ENCODE measurements at regions not wholly inside any gene's neighbourhood (a gene's known extent, or its start where the extent isn't known, plus 50 kb on each side); places are given as distances from the start of the nearest gene placed in this dataset.

DNA sequence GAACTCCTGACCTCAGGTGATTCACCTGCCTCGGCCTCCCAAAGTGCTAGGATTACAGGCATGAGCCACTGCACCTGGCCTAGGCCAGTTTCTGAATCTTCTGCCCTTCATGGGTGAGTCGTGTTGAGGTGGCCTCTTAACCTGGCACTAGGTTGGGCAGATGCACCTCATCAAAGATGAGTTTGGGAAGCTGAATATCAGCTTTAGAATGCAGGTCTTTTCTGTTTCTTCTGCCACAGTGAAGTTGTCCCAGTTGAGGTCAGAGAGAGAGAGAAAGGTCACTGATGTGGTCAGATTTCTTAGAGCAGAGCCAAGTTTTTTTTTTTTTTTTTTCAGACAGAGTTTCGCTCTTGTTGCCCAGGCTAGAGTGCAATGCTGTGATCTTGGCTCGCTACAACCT lies 111.3 kb upstream of the WSCD1 start:
- Histone ChIP-seq H3K9me3 (ENCODE audit: low read depth, low read length) (peaks cover 3% of the 10 kb centered on the region), H3K4me1 (ENCODE audit: insufficient read depth, low read length) (no peaks in the 10 kb centered on the region), H3K79me2 (ENCODE audit: insufficient read depth, low read length) (no peaks in the 10 kb centered on the region), H3K27ac (ENCODE audit: low read depth, low read length) (no peak overlapping the region), H3K27me3 (ENCODE audit: insufficient read depth, low read length) (no peaks in the 10 kb centered on the region), H3K4me2 (ENCODE audit: insufficient read depth, low read length) (no peak overlapping the region), H3K4me3 (ENCODE audit: insufficient read depth, low read length) (no peak overlapping the region), H2AFZ (ENCODE audit: low read length) (no peak overlapping the region), H4K20me1 (ENCODE audit: insufficient read depth, low read length) (no peaks in the 10 kb centered on the region), H3K36me3 (ENCODE audit: insufficient read depth, low read length) (no peaks in the 10 kb centered on the region)
- no peak for DNase-seq (ENCODE audit: insufficient read length, low spot score, missing footprints)
- no peak for TF ChIP-seq CTCF (IDR thresholded peaks at IDR 0.05; ENCODE audit: extremely low read depth, low read depth, low read length)

- Histone ChIP-seq H3K4me3 (ENCODE audit: insufficient read depth, low read length) (no peak overlapping the region), H4K20me1 (ENCODE audit: insufficient read depth, low read length) (no peaks in the 10 kb centered on the region), H3K27ac (ENCODE audit: low read depth, low read length) (no peak overlapping the region), H3K4me1 (ENCODE audit: insufficient read depth, low read length) (no peaks in the 10 kb centered on the region), H3K4me2 (ENCODE audit: insufficient read depth, low read length) (no peak overlapping the region), H3K79me2 (ENCODE audit: insufficient read depth, low read length) (no peaks in the 10 kb centered on the region), H3K9me3 (ENCODE audit: low read depth, low read length) (no peaks in the 10 kb centered on the region), H2AFZ (ENCODE audit: low read length) (no peak overlapping the region), H3K27me3 (ENCODE audit: insufficient read depth, low read length) (no peaks in the 10 kb centered on the region), H3K36me3 (ENCODE audit: insufficient read depth, low read length) (no peaks in the 10 kb centered on the region)
- no peak for TF ChIP-seq CTCF (IDR thresholded peaks at IDR 0.05; ENCODE audit: extremely low read depth, low read depth, low read length)
- no peak for DNase-seq (ENCODE audit: insufficient read length, low spot score, missing footprints)
Observed at GRCh38 chr17:5962371-5962770, 107.8 kb upstream of the WSCD1 start.

DNA sequence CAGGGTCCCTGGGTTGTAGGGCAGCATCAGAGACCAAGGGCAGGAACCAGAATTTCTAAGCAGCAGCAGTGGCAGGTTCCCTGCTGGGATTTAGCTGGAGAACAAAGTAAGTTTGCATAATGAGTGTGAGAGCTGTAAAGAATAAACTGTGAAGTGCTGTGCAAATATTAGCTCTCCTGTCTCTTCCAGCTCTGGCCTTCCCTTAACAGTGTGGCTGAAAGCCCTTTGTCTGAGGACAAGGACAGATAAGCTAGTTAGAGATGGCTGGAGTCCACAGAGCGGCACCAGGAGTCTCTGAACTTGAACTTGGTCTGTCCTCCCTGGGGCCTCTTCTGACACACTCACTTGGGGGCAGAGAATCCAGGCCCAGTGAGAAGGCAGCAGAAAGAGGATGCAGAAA lies 98.2 kb upstream of the WSCD1 start:
- Histone ChIP-seq H3K27ac (ENCODE audit: low read depth, low read length) (no peak overlapping the region), H3K4me2 (ENCODE audit: insufficient read depth, low read length) (no peak overlapping the region), H3K4me3 (ENCODE audit: insufficient read depth, low read length) (no peak overlapping the region), H2AFZ (ENCODE audit: low read length) (no peak overlapping the region), H3K79me2 (ENCODE audit: insufficient read depth, low read length) (no peaks in the 10 kb centered on the region), H3K9me3 (ENCODE audit: low read depth, low read length) (peaks cover 2% of the 10 kb centered on the region), H4K20me1 (ENCODE audit: insufficient read depth, low read length) (no peaks in the 10 kb centered on the region), H3K4me1 (ENCODE audit: insufficient read depth, low read length) (no peaks in the 10 kb centered on the region), H3K27me3 (ENCODE audit: insufficient read depth, low read length) (no peaks in the 10 kb centered on the region), H3K36me3 (ENCODE audit: insufficient read depth, low read length) (no peaks in the 10 kb centered on the region)
- DNase-seq (ENCODE audit: insufficient read length, low spot score, missing footprints), result no peak
- no peak for TF ChIP-seq CTCF (IDR thresholded peaks at IDR 0.05; ENCODE audit: extremely low read depth, low read depth, low read length)

DNA sequence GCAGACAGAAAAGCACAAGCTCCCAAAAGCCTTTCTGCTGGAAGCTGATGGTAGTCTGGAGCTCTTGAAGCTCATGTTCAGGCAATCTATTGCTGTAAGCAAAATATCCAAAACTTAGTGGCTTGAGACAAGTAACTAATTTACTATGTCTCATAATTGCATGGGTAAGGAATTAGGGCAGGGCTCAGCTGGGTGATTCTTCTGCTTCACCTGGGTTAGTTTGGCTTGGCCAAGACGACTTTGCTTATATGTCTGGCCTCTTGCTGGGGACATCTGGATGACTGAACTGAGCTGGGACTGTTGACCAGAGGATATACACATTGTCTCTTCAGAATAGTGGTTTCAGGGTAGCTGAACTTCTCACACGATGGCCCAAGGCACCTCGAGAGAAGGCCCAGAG lies 96.8 kb upstream of the WSCD1 start:
- Histone ChIP-seq H3K4me3 (ENCODE audit: insufficient read depth, low read length) (no peak overlapping the region), H3K36me3 (ENCODE audit: insufficient read depth, low read length) (no peaks in the 10 kb centered on the region), H2AFZ (ENCODE audit: low read length) (no peak overlapping the region), H3K27me3 (ENCODE audit: insufficient read depth, low read length) (no peaks in the 10 kb centered on the region), H3K79me2 (ENCODE audit: insufficient read depth, low read length) (no peaks in the 10 kb centered on the region), H3K4me1 (ENCODE audit: insufficient read depth, low read length) (no peaks in the 10 kb centered on the region), H4K20me1 (ENCODE audit: insufficient read depth, low read length) (no peaks in the 10 kb centered on the region), H3K4me2 (ENCODE audit: insufficient read depth, low read length) (no peak overlapping the region), H3K27ac (ENCODE audit: low read depth, low read length) (no peak overlapping the region), H3K9me3 (ENCODE audit: low read depth, low read length) (peaks cover 2% of the 10 kb centered on the region)
- no peak for DNase-seq (ENCODE audit: insufficient read length, low spot score, missing footprints)
- TF ChIP-seq CTCF (IDR thresholded peaks at IDR 0.05; ENCODE audit: extremely low read depth, low read depth, low read length), result no peak

Data from osteoblast (primary cell).